ENCODE measurements at regions not wholly inside any gene's neighbourhood (a gene's known extent, or its start where the extent isn't known, plus 50 kb on each side); places are given as distances from the start of the nearest gene placed in this dataset.

- no peak for TF ChIP-seq CTCF (IDR thresholded peaks at IDR 0.05; ENCODE audit: low read length)
- no peak for TF ChIP-seq EZH2 (optimal IDR thresholded peaks at IDR 0.05; ENCODE audit: low read depth, low read length)
Measured at GRCh38 chr4:43224559-43224958, 332.0 kb downstream of the GRXCR1 start.

Data from MM.1S (cell line).